HL-60 (cell line): ENCODE measurements at regions not wholly inside any gene's neighbourhood (a gene's known extent, or its start where the extent isn't known, plus 50 kb on each side); places are given as distances from the start of the nearest gene placed in this dataset.

Experiments used
- POLR2AphosphoS5 ChIP-seq: IDR thresholded peaks from 2 replicates; pipeline ENCODE4 v1.6.1; 2012; ENCODE audit warnings: low read depth
- REST ChIP-seq: IDR thresholded peaks from 2 replicates; pipeline ENCODE4 v1.6.1; 2012; ENCODE audit warnings: low read depth; ENCODE audit not compliant: insufficient replicate concordance
- TF ChIP-seq, protein P1 (sequence below): IDR thresholded peaks from one replicate; pipeline ENCODE4 v1.5.1; 2011; ENCODE audit warnings: low read length, control low read depth, inconsistent platforms; ENCODE audit not compliant: insufficient read depth

- TF ChIP-seq, protein P1, sequence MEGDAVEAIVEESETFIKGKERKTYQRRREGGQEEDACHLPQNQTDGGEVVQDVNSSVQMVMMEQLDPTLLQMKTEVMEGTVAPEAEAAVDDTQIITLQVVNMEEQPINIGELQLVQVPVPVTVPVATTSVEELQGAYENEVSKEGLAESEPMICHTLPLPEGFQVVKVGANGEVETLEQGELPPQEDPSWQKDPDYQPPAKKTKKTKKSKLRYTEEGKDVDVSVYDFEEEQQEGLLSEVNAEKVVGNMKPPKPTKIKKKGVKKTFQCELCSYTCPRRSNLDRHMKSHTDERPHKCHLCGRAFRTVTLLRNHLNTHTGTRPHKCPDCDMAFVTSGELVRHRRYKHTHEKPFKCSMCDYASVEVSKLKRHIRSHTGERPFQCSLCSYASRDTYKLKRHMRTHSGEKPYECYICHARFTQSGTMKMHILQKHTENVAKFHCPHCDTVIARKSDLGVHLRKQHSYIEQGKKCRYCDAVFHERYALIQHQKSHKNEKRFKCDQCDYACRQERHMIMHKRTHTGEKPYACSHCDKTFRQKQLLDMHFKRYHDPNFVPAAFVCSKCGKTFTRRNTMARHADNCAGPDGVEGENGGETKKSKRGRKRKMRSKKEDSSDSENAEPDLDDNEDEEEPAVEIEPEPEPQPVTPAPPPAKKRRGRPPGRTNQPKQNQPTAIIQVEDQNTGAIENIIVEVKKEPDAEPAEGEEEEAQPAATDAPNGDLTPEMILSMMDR: no peak
- TF ChIP-seq REST: no peak
- TF ChIP-seq POLR2AphosphoS5: no peak
Observed at GRCh38 chr12:84329938-84330337, 582.7 kb downstream of the SLC6A15 start.
